ENCODE measurements at regions not wholly inside any gene's neighbourhood (a gene's known extent, or its start where the extent isn't known, plus 50 kb on each side); places are given as distances from the start of the nearest gene placed in this dataset.

GRCh38 chr14:66010695-66011094 is 475.5 kb upstream of the CCDC196 start:
- TF ChIP-seq, protein P1, sequence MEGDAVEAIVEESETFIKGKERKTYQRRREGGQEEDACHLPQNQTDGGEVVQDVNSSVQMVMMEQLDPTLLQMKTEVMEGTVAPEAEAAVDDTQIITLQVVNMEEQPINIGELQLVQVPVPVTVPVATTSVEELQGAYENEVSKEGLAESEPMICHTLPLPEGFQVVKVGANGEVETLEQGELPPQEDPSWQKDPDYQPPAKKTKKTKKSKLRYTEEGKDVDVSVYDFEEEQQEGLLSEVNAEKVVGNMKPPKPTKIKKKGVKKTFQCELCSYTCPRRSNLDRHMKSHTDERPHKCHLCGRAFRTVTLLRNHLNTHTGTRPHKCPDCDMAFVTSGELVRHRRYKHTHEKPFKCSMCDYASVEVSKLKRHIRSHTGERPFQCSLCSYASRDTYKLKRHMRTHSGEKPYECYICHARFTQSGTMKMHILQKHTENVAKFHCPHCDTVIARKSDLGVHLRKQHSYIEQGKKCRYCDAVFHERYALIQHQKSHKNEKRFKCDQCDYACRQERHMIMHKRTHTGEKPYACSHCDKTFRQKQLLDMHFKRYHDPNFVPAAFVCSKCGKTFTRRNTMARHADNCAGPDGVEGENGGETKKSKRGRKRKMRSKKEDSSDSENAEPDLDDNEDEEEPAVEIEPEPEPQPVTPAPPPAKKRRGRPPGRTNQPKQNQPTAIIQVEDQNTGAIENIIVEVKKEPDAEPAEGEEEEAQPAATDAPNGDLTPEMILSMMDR (IDR thresholded peaks at IDR 0.05; ENCODE audit: poor library complexity): no peak
- no peak for TF ChIP-seq EZH2 (IDR thresholded peaks at IDR 0.05; ENCODE audit: borderline replicate concordance)
- no peak for TF ChIP-seq EZH2phosphoT487 (IDR thresholded peaks at IDR 0.05; ENCODE audit: low read depth, severe bottlenecking, unreplicated experiment)

Data from hepatocyte (in vitro differentiated cells).